Nephron progenitor cell (in vitro differentiated cells): ENCODE measurements at regions not wholly inside any gene's neighbourhood (a gene's known extent, or its start where the extent isn't known, plus 50 kb on each side); places are given as distances from the start of the nearest gene placed in this dataset.

ENCODE experiments used
- DNase-seq: peaks from one replicate; pipeline ENCODE4 v3.0.0; 2021
- H3K27ac Mint-ChIP-seq: 2 replicates; pipeline ENCODE4 v1.8.0; 2021; ENCODE audit warnings: mild to moderate bottlenecking, moderate library complexity, mixed read lengths
- H3K27me3 Mint-ChIP-seq: 2 replicates; pipeline ENCODE4 v1.8.0; 2021; ENCODE audit warnings: mild to moderate bottlenecking, low read depth, mixed read lengths; ENCODE audit not compliant: poor library complexity
- H3K36me3 Mint-ChIP-seq: 2 replicates; pipeline ENCODE4 v1.8.0; 2021; ENCODE audit warnings: low read depth, mixed read lengths
- H3K4me1 Mint-ChIP-seq: 2 replicates; pipeline ENCODE4 v1.8.0; 2021; ENCODE audit warnings: mixed read lengths
- H3K4me3 Mint-ChIP-seq: 2 replicates; pipeline ENCODE4 v1.8.0; 2021; ENCODE audit warnings: mild to moderate bottlenecking, moderate library complexity, mixed read lengths
- H3K9me3 Mint-ChIP-seq: 2 replicates; pipeline ENCODE4 v1.8.0; 2021; ENCODE audit warnings: mild to moderate bottlenecking, moderate library complexity, mixed read lengths
- CTCF ChIP-seq: fragments of 200-600 bp; sonication (generic); IDR thresholded peaks from 2 replicates; pipeline ENCODE4 v1.5.0; 2021; ENCODE audit warnings: antibody characterized with exemption

- Mint-ChIP-seq H3K27me3 (no peaks in the 10 kb centered on the region), H3K4me3 (no peak overlapping the region), H3K9me3 (no peaks in the 10 kb centered on the region), H3K36me3 (no peaks in the 10 kb centered on the region), H3K27ac (no peak overlapping the region), H3K4me1 (no peaks in the 10 kb centered on the region)
- TF ChIP-seq CTCF: no peak
- DNase-seq: no peak
Observed at GRCh38 chr6:9566096-9566495, 848.8 kb downstream of the TFAP2A start.

GRCh38 chr6:9564021-9564420 lies 850.9 kb downstream of the TFAP2A start:
- Mint-ChIP-seq H3K9me3 (no peaks in the 10 kb centered on the region), H3K27me3 (peaks cover 5% of the 10 kb centered on the region), H3K4me1 (no peaks in the 10 kb centered on the region), H3K27ac (no peak overlapping the region), H3K36me3 (no peaks in the 10 kb centered on the region), H3K4me3 (no peak overlapping the region)
- DNase-seq: no peak
- no peak for TF ChIP-seq CTCF

- Mint-ChIP-seq H3K4me1 (no peaks in the 10 kb centered on the region), H3K27me3 (peaks cover 7% of the 10 kb centered on the region), H3K27ac (no peak overlapping the region), H3K4me3 (no peak overlapping the region), H3K9me3 (no peaks in the 10 kb centered on the region), H3K36me3 (no peaks in the 10 kb centered on the region)
- TF ChIP-seq CTCF: no peak
- DNase-seq: no peak
Observed at GRCh38 chr6:9563568-9563967, 851.3 kb downstream of the TFAP2A start.

GRCh38 chr6:9554806-9555205 lies 860.1 kb downstream of the TFAP2A start:
- Mint-ChIP-seq H3K27me3 (peaks cover 13% of the 10 kb centered on the region), H3K4me3 (no peak overlapping the region), H3K4me1 (peaks cover 5% of the 10 kb centered on the region), H3K9me3 (peaks cover 25% of the 10 kb centered on the region), H3K36me3 (peaks cover 5% of the 10 kb centered on the region), H3K27ac (no peak overlapping the region)
- no peak for TF ChIP-seq CTCF
- DNase-seq: no peak

- H3K4me3 Mint-ChIP-seq: no peak overlapping the region
- DNase-seq: no peak
- H3K9me3 Mint-ChIP-seq: peaks cover 27% of the 10 kb centered on the region
- H3K27me3 Mint-ChIP-seq: peaks cover 10% of the 10 kb centered on the region
- H3K36me3 Mint-ChIP-seq: peaks cover 5% of the 10 kb centered on the region
- no peak for TF ChIP-seq CTCF
- H3K4me1 Mint-ChIP-seq: peaks cover 5% of the 10 kb centered on the region
- no peak overlapping the region for H3K27ac Mint-ChIP-seq
Observed at GRCh38 chr6:9554323-9554722, 860.6 kb downstream of the TFAP2A start.

- TF ChIP-seq CTCF: no peak
- no peak overlapping the region for H3K27ac Mint-ChIP-seq
Observed at GRCh38 chr6:9553002-9553401, 861.9 kb downstream of the TFAP2A start.

More at GRCh38 chr6:9553002-9553401, 861.9 kb downstream of the TFAP2A start:
- Mint-ChIP-seq H3K4me1 (peaks cover 5% of the 10 kb centered on the region), H3K4me3 (no peak overlapping the region), H3K27me3 (peaks cover 4% of the 10 kb centered on the region), H3K9me3 (peaks cover 27% of the 10 kb centered on the region), H3K36me3 (peaks cover 5% of the 10 kb centered on the region)
- no peak for DNase-seq
